ENCODE measurements at regions not wholly inside any gene's neighbourhood (a gene's known extent, or its start where the extent isn't known, plus 50 kb on each side); places are given as distances from the start of the nearest gene placed in this dataset.

GRCh38 chr12:40560848-40561247 is 131.4 kb upstream of the CNTN1 start:
- TF ChIP-seq, protein P1, sequence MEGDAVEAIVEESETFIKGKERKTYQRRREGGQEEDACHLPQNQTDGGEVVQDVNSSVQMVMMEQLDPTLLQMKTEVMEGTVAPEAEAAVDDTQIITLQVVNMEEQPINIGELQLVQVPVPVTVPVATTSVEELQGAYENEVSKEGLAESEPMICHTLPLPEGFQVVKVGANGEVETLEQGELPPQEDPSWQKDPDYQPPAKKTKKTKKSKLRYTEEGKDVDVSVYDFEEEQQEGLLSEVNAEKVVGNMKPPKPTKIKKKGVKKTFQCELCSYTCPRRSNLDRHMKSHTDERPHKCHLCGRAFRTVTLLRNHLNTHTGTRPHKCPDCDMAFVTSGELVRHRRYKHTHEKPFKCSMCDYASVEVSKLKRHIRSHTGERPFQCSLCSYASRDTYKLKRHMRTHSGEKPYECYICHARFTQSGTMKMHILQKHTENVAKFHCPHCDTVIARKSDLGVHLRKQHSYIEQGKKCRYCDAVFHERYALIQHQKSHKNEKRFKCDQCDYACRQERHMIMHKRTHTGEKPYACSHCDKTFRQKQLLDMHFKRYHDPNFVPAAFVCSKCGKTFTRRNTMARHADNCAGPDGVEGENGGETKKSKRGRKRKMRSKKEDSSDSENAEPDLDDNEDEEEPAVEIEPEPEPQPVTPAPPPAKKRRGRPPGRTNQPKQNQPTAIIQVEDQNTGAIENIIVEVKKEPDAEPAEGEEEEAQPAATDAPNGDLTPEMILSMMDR (IDR thresholded peaks at IDR 0.05; ENCODE audit: insufficient read depth, low read depth, low read length): no peak
- TF ChIP-seq EZH2 (IDR thresholded peaks at IDR 0.05; ENCODE audit: insufficient read depth, low read length): no peak
